GM21723 (cell line): ENCODE measurements at regions not wholly inside any gene's neighbourhood (a gene's known extent, or its start where the extent isn't known, plus 50 kb on each side); places are given as distances from the start of the nearest gene placed in this dataset.

ENCODE experiments used
- ATAC-seq: cut with Tn5 transposase; IDR thresholded peaks from one replicate; pipeline ENCODE4 v1.9.1; 2021; ENCODE audit warnings: mild to moderate bottlenecking, moderate library complexity; ENCODE audit not compliant: unreplicated experiment

DNA sequence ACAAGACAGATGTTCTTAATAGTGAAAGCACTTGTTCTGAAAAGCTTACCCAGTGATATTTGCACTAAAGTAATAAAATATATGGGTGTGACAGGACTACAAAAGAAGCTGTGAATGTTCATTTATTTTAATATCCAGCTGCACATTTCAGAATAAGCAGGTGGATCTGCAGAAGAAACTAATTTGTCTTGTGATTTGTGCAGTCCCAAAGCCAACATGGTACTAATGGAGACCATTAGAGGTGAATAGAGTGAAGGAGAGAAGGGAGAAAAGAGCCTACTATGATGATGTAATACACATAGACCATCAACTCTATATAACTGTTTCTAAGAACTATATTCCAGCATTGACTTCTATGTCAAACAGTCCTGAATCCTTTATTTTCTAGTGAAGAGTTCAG lies 362.8 kb downstream of the ISL1 start:
- no peak for ATAC-seq

GRCh38 chr5:51748647-51749046 lies 365.4 kb downstream of the ISL1 start:
- no peak for ATAC-seq
